Activated T-cell treated with anti-CD3 and anti-CD28 coated beads, Interleukin-2, amount 50 U/mL, for 72 hours (primary cell): ENCODE measurements at regions not wholly inside any gene's neighbourhood (a gene's known extent, or its start where the extent isn't known, plus 50 kb on each side); places are given as distances from the start of the nearest gene placed in this dataset.

Experiments
- ATAC-seq, 2 donors: fragments of 150-1000 bp; cut with Tn5 transposase; replicated peaks in 1 of 2; 2 replicates each; pipeline ENCODE4 v1.10.0; 2021; ENCODE audit warnings: moderate library complexity in 2 of 2, mild to moderate bottlenecking in 1 of 2
- DNase-seq, 2 donors: peaks; one replicate each; pipeline ENCODE4 v3.0.0; 2021 to 2022; ENCODE audit warnings: mixed read lengths in 1 of 2
- H3K27ac Mint-ChIP-seq: one replicate; pipeline ENCODE4 v1.8.0; 2022; ENCODE audit warnings: mild to moderate bottlenecking, moderate library complexity, mixed read lengths
- H3K27me3 Mint-ChIP-seq: one replicate; pipeline ENCODE4 v1.8.0; 2022; ENCODE audit warnings: low read depth, mixed read lengths
- H3K36me3 Mint-ChIP-seq, 2 donors: one replicate each; pipeline ENCODE4 v1.8.0; 2022; ENCODE audit warnings: mixed read lengths in 2 of 2, mild to moderate bottlenecking in 1 of 2; ENCODE audit not compliant: insufficient read depth in 2 of 2
- H3K4me1 Mint-ChIP-seq: one replicate; pipeline ENCODE4 v1.8.0; 2022; ENCODE audit warnings: low read depth, mixed read lengths
- H3K4me3 Mint-ChIP-seq, 2 donors: one replicate each; pipeline ENCODE4 v1.8.0; 2022; ENCODE audit warnings: mild to moderate bottlenecking in 2 of 2, mixed read lengths in 2 of 2, moderate library complexity in 2 of 2
- H3K9me3 Mint-ChIP-seq, 2 donors: one replicate each; pipeline ENCODE4 v1.8.0; 2022; ENCODE audit warnings: mixed read lengths in 2 of 2

DNA sequence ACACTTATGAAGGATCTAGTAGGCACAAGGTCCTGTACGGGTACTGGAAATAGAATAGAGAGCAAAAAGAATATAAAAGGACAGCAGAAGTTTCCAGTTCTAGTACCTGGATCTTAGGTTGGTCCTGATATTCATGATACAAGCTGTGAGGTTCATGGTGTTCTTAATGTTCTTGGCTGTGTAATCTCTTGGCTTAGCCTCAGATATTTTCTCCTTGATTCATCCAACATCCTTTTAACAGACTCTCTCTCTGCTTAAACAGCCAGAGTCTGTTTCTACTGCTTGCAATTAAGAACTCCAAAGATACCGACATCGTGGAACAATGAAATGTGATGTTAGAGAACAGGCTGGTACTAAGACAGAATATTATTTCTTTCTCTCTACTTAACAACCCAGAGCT, 49.9 kb downstream of the CNTN3 start:
- Mint-ChIP-seq H3K4me1 (no peaks in the 10 kb centered on the region), H3K27ac (no peak overlapping the region), H3K36me3 (no peaks in the 10 kb centered on the region), H3K9me3 (peaks cover 10 to 20% of the 10 kb centered on the region in 2 donors), H3K4me3 (no peak overlapping the region), H3K27me3 (no peaks in the 10 kb centered on the region)
- ATAC-seq (no peak), DNase-seq (no peak)

DNA sequence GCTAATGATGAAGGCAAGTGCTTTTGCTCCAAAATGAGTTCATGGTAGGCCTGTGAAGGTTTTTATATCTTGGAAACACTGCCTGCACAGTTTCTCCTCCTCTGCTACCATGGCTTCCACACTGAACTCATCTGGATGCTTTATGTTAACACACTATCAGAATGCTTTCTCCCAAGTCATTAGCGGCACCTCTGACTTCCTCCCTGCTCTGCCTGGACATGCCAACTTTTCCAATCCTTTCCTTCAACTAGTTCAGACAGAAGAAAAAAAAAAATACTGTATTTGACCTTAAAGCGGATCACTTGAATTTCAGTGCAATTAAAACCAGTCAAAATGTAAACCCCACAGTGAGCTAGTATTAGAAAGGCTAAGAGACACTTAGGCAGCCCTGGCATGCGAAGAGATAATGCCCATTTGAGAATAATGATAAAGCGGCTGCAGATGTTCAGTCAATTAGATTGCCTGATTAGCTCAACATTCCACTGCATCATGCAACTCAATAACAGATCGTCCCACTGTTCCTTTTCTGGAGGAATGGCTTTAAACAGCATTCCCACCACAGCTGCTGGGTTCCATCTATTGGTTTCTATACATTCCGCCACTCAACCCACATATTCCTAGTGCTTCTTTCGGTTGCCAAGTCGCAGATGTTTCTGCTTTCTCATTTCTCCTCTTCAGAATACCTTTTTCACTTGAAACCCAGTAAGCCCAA, 51.7 kb downstream of the CNTN3 start:
- Mint-ChIP-seq H3K27me3 (no peaks in the 10 kb centered on the region), H3K36me3 (no peaks in the 10 kb centered on the region), H3K4me1 (no peaks in the 10 kb centered on the region), H3K4me3 (no peak overlapping the region), H3K9me3 (peaks cover 10 to 22% of the 10 kb centered on the region in 2 donors), H3K27ac (no peak overlapping the region)
- no peak for DNase-seq
- no peak for ATAC-seq

DNA sequence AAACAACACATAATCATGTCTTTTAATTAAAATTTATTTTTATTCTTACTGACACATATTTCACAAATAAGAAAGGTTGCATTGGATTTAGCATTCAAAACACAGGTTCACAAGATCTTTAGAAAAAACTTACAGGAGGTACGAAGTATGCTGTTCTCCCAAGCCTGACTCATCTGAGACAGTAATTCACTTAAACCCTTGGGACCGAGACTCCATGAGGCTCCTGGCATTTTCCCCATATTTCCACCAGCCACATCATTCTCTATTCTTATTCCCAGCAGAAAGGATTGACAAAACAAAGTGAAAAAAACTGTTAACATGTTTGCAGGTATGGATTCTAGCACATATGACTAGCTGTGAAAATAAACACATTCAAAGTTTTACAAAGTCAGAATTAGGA, 52.6 kb downstream of the CNTN3 start:
- DNase-seq (no peak), ATAC-seq (no peak)
- H3K27ac Mint-ChIP-seq, result no peak overlapping the region
- peaks cover 9 to 22% of the 10 kb centered on the region in 2 donors for H3K9me3 Mint-ChIP-seq
- H3K36me3 Mint-ChIP-seq, result no peaks in the 10 kb centered on the region
- H3K4me3 Mint-ChIP-seq, result no peak overlapping the region
- no peaks in the 10 kb centered on the region for H3K4me1 Mint-ChIP-seq
- no peaks in the 10 kb centered on the region for H3K27me3 Mint-ChIP-seq

DNA sequence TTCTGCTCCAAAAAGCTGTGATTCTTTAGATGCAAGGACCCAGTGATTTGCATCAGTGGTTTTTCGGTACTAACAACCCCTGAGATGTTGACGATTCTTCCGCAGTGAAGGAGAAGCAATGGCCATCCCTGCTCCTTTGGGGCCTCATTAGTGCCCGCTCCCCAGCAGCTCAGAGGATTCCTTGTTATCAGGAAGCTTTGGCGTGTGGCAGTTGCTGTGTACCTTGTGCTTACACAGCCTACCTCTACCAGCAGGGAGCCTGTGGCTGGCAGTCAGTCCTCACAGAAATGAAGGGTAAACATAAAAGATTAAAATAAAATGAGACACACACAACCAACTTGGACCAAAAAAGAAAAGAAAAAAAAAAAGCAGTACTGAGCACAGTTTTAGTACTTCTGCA, 55.2 kb downstream of the CNTN3 start:
- H3K27ac Mint-ChIP-seq, result no peak overlapping the region
- H3K9me3 Mint-ChIP-seq, result peaks cover 17% of the 10 kb centered on the region in 2 donors
- H3K4me1 Mint-ChIP-seq, result no peaks in the 10 kb centered on the region
- ATAC-seq, result no peak
- H3K4me3 Mint-ChIP-seq, result no peak overlapping the region
- no peaks in the 10 kb centered on the region for H3K27me3 Mint-ChIP-seq
- DNase-seq, result no peak
- peaks cover 0 to 2% of the 10 kb centered on the region in 2 donors for H3K36me3 Mint-ChIP-seq

DNA sequence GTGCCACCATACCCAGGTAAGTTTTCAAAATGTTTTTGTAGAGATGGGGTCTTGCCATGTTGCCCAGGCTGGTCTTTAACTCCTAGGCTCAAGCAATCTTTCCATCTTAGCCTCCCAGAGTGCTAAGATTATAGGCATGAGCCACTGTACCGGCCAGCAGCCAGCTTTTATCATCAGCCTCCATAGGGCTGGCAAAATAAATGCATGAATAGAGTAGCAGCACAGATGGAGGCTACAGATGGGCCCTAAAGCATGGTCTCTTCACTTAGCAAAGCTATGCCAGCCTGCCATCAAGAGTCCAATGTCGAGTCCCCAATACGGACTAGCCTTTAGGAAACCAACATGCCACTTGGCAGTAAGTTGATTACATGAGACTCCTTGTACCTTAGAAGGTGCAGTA, 63.8 kb downstream of the CNTN3 start:
- H3K4me1 Mint-ChIP-seq, result no peaks in the 10 kb centered on the region
- H3K36me3 Mint-ChIP-seq, result peaks cover 0 to 4% of the 10 kb centered on the region in 2 donors
- ATAC-seq (no peak), DNase-seq (no peak)
- H3K4me3 Mint-ChIP-seq, result no peak overlapping the region
- H3K27me3 Mint-ChIP-seq, result no peaks in the 10 kb centered on the region
- H3K9me3 Mint-ChIP-seq, result peaks cover 10 to 23% of the 10 kb centered on the region in 2 donors
- H3K27ac Mint-ChIP-seq, result no peak overlapping the region

DNA sequence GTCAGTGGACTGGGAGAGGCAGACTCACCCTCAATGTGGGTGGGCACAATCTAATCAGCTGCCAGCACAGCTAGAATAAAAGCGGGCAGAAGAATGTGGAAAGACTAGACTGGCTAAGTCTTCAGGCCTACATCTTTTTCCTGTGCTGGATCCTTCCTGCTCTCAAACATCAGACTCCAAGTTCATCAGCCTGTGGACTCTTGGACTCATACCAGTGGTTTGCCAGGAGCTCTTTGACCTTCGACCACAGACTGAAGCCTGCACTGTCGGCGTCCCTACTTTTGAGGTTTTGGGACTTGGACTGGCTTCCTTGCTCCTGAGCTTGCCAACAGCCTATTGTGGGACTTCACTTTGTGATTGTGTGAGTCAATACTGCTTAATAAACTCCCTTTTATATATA, 68.0 kb downstream of the CNTN3 start:
- no peaks in the 10 kb centered on the region for H3K4me1 Mint-ChIP-seq

DNA sequence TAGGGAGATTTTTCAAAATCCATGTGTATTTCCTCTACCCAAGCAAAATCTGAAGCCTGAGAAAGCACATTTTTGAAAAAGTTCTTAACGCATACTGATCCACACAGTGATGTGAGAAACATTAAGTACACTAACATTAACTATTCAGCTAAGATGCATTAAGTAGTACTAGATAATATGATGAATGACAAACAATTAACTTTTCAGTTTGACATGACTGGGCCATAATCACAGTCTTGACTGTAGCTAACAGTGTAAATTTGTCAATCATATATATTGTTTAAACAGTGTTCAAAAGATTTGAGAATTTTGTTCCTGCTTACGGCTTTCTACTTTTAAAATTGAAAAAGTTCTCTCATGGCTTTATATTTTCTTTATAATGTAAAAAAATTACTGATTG, 72.0 kb downstream of the CNTN3 start:
- no peak for DNase-seq
- ATAC-seq, result no peak
- Mint-ChIP-seq H3K27ac (no peak overlapping the region), H3K4me3 (no peak overlapping the region), H3K4me1 (no peaks in the 10 kb centered on the region), H3K27me3 (no peaks in the 10 kb centered on the region), H3K9me3 (peaks cover 3 to 8% of the 10 kb centered on the region in 2 donors), H3K36me3 (peaks cover 0 to 1% of the 10 kb centered on the region in 2 donors)

More for the DNA sequence above, 68.0 kb downstream of the CNTN3 start:
- H3K4me3 Mint-ChIP-seq, result no peak overlapping the region
- H3K27me3 Mint-ChIP-seq, result no peaks in the 10 kb centered on the region
- ATAC-seq (no peak), DNase-seq (no peak)
- peaks cover 0 to 1% of the 10 kb centered on the region in 2 donors for H3K36me3 Mint-ChIP-seq
- no peak overlapping the region for H3K27ac Mint-ChIP-seq
- H3K9me3 Mint-ChIP-seq, result peaks cover 8 to 14% of the 10 kb centered on the region in 2 donors

DNA sequence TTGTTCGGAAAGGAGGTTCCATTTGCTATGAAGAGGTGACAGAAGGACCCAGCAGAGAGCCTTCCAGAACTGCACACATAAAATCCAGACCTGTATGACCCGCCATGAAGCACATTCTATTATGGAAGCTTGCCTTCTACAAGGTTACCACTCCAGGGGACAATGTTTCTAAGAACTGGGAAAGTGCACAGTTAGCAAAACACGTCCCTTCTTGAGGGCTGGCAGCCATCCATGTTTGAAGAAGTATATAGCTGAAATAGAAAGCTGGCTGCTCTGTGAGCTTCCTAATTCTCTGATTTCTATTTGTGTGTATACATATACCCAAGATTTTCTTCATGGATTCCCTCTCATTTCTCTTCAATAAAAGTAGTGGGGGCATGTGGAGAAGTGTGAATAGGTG, 74.6 kb downstream of the CNTN3 start:
- Mint-ChIP-seq H3K36me3 (peaks cover 0 to 1% of the 10 kb centered on the region in 2 donors), H3K9me3 (peaks cover 3 to 8% of the 10 kb centered on the region in 2 donors), H3K27ac (no peak overlapping the region), H3K4me3 (no peak overlapping the region), H3K27me3 (no peaks in the 10 kb centered on the region), H3K4me1 (no peaks in the 10 kb centered on the region)
- ATAC-seq (no peak), DNase-seq (no peak)

DNA sequence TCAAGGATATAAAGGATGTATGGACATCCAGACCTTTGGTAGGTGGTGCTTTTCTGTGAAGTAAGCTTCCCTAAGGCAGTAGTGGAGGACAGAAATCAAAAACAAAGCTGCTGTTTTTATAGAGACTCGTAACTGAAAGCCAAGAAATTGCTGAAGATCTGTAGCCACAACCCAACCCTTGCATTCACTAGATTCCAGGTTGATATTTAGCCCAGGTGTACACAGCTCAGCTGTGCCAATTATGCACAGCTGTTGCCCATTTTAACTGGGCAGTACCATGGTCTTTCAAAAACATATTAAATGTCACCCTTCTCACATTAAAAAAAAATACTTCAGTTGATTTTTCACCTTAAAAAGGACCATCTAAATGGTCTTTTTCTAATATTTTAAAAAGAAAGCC, 75.8 kb downstream of the CNTN3 start:
- Mint-ChIP-seq H3K4me3 (no peak overlapping the region), H3K27ac (no peak overlapping the region), H3K9me3 (peaks cover 2 to 6% of the 10 kb centered on the region in 2 donors), H3K36me3 (no peaks in the 10 kb centered on the region), H3K4me1 (no peaks in the 10 kb centered on the region), H3K27me3 (no peaks in the 10 kb centered on the region)
- ATAC-seq (no peak), DNase-seq (no peak)

DNA sequence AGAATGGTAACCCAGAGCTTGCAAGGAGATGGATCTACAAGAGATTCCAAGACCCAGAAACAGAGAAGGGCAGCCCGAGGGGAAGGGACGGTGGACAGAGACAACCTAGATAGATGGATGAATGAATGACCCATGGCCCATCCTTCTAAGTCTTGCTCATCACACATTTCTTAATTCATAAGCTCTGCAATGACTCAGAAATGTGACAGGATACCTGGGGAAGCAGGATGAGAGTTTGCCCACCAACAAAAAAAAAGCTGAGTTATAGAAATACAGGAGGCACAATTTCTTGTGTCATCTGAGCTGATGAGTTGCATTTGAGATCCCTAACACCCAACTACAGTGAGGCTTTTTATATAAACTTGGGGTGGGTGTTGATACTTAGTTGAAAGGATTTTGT, 76.6 kb downstream of the CNTN3 start:
- Mint-ChIP-seq H3K9me3 (peaks cover 2 to 7% of the 10 kb centered on the region in 2 donors), H3K4me1 (no peaks in the 10 kb centered on the region), H3K27me3 (no peaks in the 10 kb centered on the region), H3K27ac (no peak overlapping the region), H3K4me3 (no peak overlapping the region), H3K36me3 (no peaks in the 10 kb centered on the region)
- no peak for DNase-seq
- no peak for ATAC-seq

DNA sequence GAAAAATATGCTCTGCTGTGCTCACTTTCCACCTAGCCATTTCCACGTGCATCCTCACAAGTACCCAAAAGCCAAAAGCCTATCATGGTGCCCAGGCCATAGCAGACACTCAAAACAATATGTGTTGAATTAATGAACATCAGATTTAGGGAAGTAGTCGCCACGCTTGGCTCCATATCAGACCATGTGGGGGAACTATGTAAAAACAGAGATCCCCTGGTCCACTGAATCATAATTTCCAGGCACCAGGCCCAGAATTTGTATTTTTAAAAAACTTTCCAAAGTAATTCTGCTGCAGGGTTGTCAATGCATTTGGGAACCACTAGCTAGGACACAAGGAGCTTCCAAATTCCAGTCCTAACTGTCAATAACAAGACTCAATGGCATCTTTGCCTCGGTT, 77.3 kb downstream of the CNTN3 start:
- no peak overlapping the region for H3K27ac Mint-ChIP-seq
- peaks cover 2 to 7% of the 10 kb centered on the region in 2 donors for H3K9me3 Mint-ChIP-seq
- no peak for DNase-seq
- no peak overlapping the region for H3K4me3 Mint-ChIP-seq
- no peaks in the 10 kb centered on the region for H3K36me3 Mint-ChIP-seq
- no peak for ATAC-seq
- no peaks in the 10 kb centered on the region for H3K27me3 Mint-ChIP-seq
- H3K4me1 Mint-ChIP-seq, result no peaks in the 10 kb centered on the region

DNA sequence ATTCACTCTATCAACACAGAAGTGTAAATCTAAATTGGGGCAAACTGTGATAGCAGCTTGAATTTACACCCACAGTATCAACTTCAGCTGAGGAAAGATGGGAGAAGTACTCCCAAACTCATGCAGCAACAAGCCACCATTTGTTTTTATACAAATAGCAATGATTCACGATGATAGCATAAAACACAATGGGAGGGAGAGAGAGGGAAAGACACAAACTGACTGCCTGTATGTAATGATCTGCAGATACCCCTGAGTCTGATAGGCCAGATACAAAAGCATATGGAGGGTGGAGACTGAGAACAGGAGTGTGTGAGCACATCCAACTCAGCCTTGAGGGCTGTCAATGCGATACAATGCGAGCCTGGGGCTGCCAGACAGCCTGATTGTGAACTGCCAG, 79.2 kb downstream of the CNTN3 start:
- Mint-ChIP-seq H3K4me3 (no peak overlapping the region), H3K4me1 (no peaks in the 10 kb centered on the region), H3K27ac (no peak overlapping the region), H3K27me3 (no peaks in the 10 kb centered on the region), H3K36me3 (peaks cover 0 to 1% of the 10 kb centered on the region in 2 donors), H3K9me3 (peaks cover 6% of the 10 kb centered on the region in 2 donors)
- DNase-seq (no peak), ATAC-seq (no peak)

DNA sequence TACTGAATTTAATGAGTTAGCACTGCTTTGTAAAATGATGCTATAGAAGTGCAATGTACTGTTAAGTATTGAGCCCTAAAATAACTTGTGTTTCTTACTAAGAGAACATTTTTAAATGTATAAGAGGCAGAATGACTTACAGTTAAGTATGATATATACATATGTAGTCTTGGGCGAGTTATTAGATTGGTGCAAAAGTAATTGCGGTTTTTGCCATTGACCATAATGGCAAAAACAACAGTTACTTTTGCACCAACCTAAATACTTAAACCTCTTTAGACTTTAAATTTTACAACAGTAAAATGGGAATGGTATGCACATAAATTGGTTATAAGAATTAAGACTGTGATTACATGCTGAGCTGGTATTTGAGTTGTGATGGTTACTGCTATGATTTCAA, 79.8 kb downstream of the CNTN3 start:
- ATAC-seq (no peak), DNase-seq (no peak)
- Mint-ChIP-seq H3K9me3 (peaks cover 6% of the 10 kb centered on the region in 2 donors), H3K27ac (no peak overlapping the region), H3K4me1 (no peaks in the 10 kb centered on the region), H3K36me3 (peaks cover 0 to 1% of the 10 kb centered on the region in 2 donors), H3K27me3 (no peaks in the 10 kb centered on the region), H3K4me3 (no peak overlapping the region)

DNA sequence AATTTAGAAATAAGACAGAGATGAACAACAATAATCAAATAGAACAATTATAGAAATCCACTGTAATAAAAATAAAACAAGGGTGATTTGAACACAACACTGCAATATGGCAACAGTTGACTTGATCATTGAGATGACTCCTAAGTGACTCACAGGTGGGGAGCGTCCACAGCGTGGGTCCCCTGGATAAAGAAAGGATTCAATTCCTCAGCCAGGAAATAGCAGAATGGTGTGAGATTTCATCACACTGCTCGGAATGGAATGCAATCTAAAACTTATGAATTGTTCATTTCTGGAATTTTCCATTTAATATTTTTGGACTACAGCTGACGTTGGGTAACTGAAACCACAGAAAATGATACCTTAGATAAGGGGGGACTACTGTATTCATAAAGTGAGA, 82.0 kb downstream of the CNTN3 start:
- Mint-ChIP-seq H3K4me3 (no peak overlapping the region), H3K9me3 (peaks cover 3 to 5% of the 10 kb centered on the region in 2 donors), H3K27ac (no peak overlapping the region), H3K36me3 (peaks cover 0 to 1% of the 10 kb centered on the region in 2 donors), H3K4me1 (no peaks in the 10 kb centered on the region), H3K27me3 (no peaks in the 10 kb centered on the region)
- DNase-seq (no peak), ATAC-seq (no peak)
